H9 (cell line): ENCODE measurements at regions not wholly inside any gene's neighbourhood (a gene's known extent, or its start where the extent isn't known, plus 50 kb on each side); places are given as distances from the start of the nearest gene placed in this dataset.

Experiments used
- DNase-seq: peaks from one replicate; pipeline ENCODE4 v3.0.0-alpha.2; 2017
- H2AFZ ChIP-seq: one replicate; pipeline ENCODE4 v1.6.1; 2013; ENCODE audit warnings: mild to moderate bottlenecking, low read length, control low read depth, moderate library complexity
- H2AK5ac ChIP-seq: 2 replicates; pipeline ENCODE4 v1.6.1; 2013; ENCODE audit warnings: low read length, control low read depth, mixed read lengths; ENCODE audit not compliant: insufficient read length
- H2BK120ac ChIP-seq: one replicate; pipeline ENCODE4 v1.6.1; 2013; ENCODE audit warnings: low read depth, mild to moderate bottlenecking, low read length, control low read depth, inconsistent platforms; ENCODE audit not compliant: poor library complexity, severe bottlenecking
- H2BK12ac ChIP-seq: 2 replicates; pipeline ENCODE4 v1.6.1; 2013; ENCODE audit warnings: low read length, control low read depth, mixed read lengths, low read depth; ENCODE audit not compliant: insufficient read length
- H2BK15ac ChIP-seq: 2 replicates; pipeline ENCODE4 v1.6.1; 2013; ENCODE audit warnings: low read depth, low read length, control low read depth
- H2BK20ac ChIP-seq: one replicate; pipeline ENCODE4 v1.6.1; 2013; ENCODE audit warnings: low read depth, mild to moderate bottlenecking, low read length, control low read depth, inconsistent platforms; ENCODE audit not compliant: poor library complexity, severe bottlenecking
- H2BK5ac ChIP-seq: 2 replicates; pipeline ENCODE4 v1.6.1; 2013; ENCODE audit warnings: low read length, control low read depth, mixed read lengths; ENCODE audit not compliant: insufficient read length
- H3K14ac ChIP-seq: 2 replicates; pipeline ENCODE4 v1.6.1; 2013; ENCODE audit warnings: low read length, control low read depth; ENCODE audit not compliant: insufficient read depth
- H3K18ac ChIP-seq: 2 replicates; pipeline ENCODE4 v1.6.1; 2013; ENCODE audit warnings: low read depth, mild to moderate bottlenecking, mixed read lengths, low read length, control low read depth; ENCODE audit not compliant: insufficient read length
- H3K23ac ChIP-seq: 2 replicates; pipeline ENCODE4 v1.6.1; 2013; ENCODE audit warnings: low read length, control low read depth, mixed read lengths, low read depth; ENCODE audit not compliant: insufficient read length
- H3K23me2 ChIP-seq: 2 replicates; pipeline ENCODE4 v1.6.1; 2013; ENCODE audit warnings: low read depth, mild to moderate bottlenecking, mixed read lengths, low read length, control low read depth; ENCODE audit not compliant: insufficient read length, poor library complexity, severe bottlenecking
- H3K27ac ChIP-seq: 2 replicates; pipeline ENCODE4 v1.5.1; 2013; ENCODE audit warnings: low read length, control low read depth, mixed read lengths, low read depth; ENCODE audit not compliant: insufficient read length
- H3K27me3 ChIP-seq: 2 replicates; pipeline ENCODE4 v1.6.1; 2013; ENCODE audit warnings: low read length, control low read depth, inconsistent platforms; ENCODE audit not compliant: insufficient read depth
- H3K4ac ChIP-seq: 2 replicates; pipeline ENCODE4 v1.6.1; 2013; ENCODE audit warnings: low read depth, mild to moderate bottlenecking, control low read depth, inconsistent platforms, low read length, moderate library complexity
- H3K4me1 ChIP-seq: 2 replicates; pipeline ENCODE4 v1.6.1; 2013; ENCODE audit warnings: low read length, control low read depth, inconsistent platforms; ENCODE audit not compliant: insufficient read depth
- H3K4me2 ChIP-seq: 2 replicates; pipeline ENCODE4 v1.6.1; 2013; ENCODE audit warnings: low read length, control low read depth, mixed read lengths; ENCODE audit not compliant: insufficient read length, insufficient read depth
- H3K56ac ChIP-seq: 2 replicates; pipeline ENCODE4 v1.6.1; 2013; ENCODE audit warnings: low read depth, mild to moderate bottlenecking, mixed read lengths, low read length, control low read depth; ENCODE audit not compliant: insufficient read length
- H3K79me1 ChIP-seq: 2 replicates; pipeline ENCODE4 v1.6.1; 2013; ENCODE audit warnings: low read depth, mild to moderate bottlenecking, moderate library complexity, low read length, control low read depth, inconsistent platforms; ENCODE audit not compliant: insufficient read depth, poor library complexity, severe bottlenecking
- H3K79me2 ChIP-seq: 2 replicates; pipeline ENCODE4 v1.6.1; 2013; ENCODE audit warnings: low read length, control low read depth, inconsistent platforms; ENCODE audit not compliant: insufficient read depth
- H3K9ac ChIP-seq: 2 replicates; pipeline ENCODE4 v1.6.1; 2013; ENCODE audit warnings: low read length, control low read depth, mixed read lengths; ENCODE audit not compliant: insufficient read length; ENCODE audit errors: extremely low read depth
- H3K9me3 ChIP-seq: one replicate; pipeline ENCODE4 v1.6.1; 2013; ENCODE audit warnings: low read depth, low read length, inconsistent platforms; ENCODE audit not compliant: control insufficient read depth
- H3T11ph ChIP-seq: one replicate; pipeline ENCODE4 v1.6.1; 2013; ENCODE audit warnings: mild to moderate bottlenecking, low read length, control low read depth, inconsistent platforms
- H4K20me1 ChIP-seq: one replicate; pipeline ENCODE4 v1.6.1; 2013; ENCODE audit not compliant: control insufficient read depth, insufficient read length, insufficient read depth
- H4K5ac ChIP-seq: 2 replicates; pipeline ENCODE4 v1.6.1; 2013; ENCODE audit warnings: low read depth, mild to moderate bottlenecking, mixed read lengths, low read length, control low read depth; ENCODE audit not compliant: insufficient read length
- H4K8ac ChIP-seq: replicated peaks from 2 replicates; pipeline ENCODE4 v1.6.1; 2013; ENCODE audit warnings: low read length, control low read depth, mixed read lengths, low read depth; ENCODE audit not compliant: insufficient read length
- H4K91ac ChIP-seq: 2 replicates; pipeline ENCODE4 v1.6.1; 2013; ENCODE audit warnings: low read depth, mild to moderate bottlenecking, moderate library complexity, mixed read lengths, low read length, control low read depth; ENCODE audit not compliant: insufficient read length
- H3K27ac Mint-ChIP-seq, 3 experiments: 2 replicates in 2 of 3; 3 replicates in 1 of 3; pipeline ENCODE4 v1.8.0; 2020 to 2021; ENCODE audit warnings: mixed read lengths in 3 of 3, mild to moderate bottlenecking in 1 of 3, moderate library complexity in 1 of 3
- H3K27me3 Mint-ChIP-seq: 2 replicates; pipeline ENCODE4 v1.8.0; 2021; ENCODE audit warnings: low read depth, mild to moderate bottlenecking, moderate library complexity, mixed read lengths
- H3K36me3 Mint-ChIP-seq, 3 experiments: 2 replicates in 2 of 3; 3 replicates in 1 of 3; pipeline ENCODE4 v1.8.0; 2020 to 2021; ENCODE audit warnings: low read depth in 3 of 3, mixed read lengths in 3 of 3; ENCODE audit not compliant: insufficient read depth in 1 of 3
- H3K4me1 Mint-ChIP-seq, 2 experiments: 2 replicates each; pipeline ENCODE4 v1.8.0; 2020; ENCODE audit warnings: mixed read lengths in 2 of 2
- H3K4me3 Mint-ChIP-seq, 2 experiments: 2 replicates in 1 of 2; 3 replicates in 1 of 2; pipeline ENCODE4 v1.8.0; 2020 to 2021; ENCODE audit warnings: mild to moderate bottlenecking in 2 of 2, mixed read lengths in 2 of 2, moderate library complexity in 1 of 2
- H3K9me3 Mint-ChIP-seq, 2 experiments: 2 replicates in 1 of 2; 3 replicates in 1 of 2; pipeline ENCODE4 v1.8.0; 2020; ENCODE audit warnings: mild to moderate bottlenecking in 2 of 2, mixed read lengths in 2 of 2, moderate library complexity in 1 of 2
- CTCF ChIP-seq: fragments of 200-600 bp; sonication (generic); conservative IDR thresholded peaks from 3 replicates; pipeline ENCODE4 v1.8.0; 2021; ENCODE audit warnings: antibody characterized with exemption, mild to moderate bottlenecking
- WGBS: extraction: QIAGEN DNeasy Blood & Tissue Kit; methylation state at CpG from one replicate; pipeline ENCODE4 v1.1.7; 2013; ENCODE audit warnings: missing lambda C conversion rate, low lambda C conversion rate, mixed read lengths; ENCODE audit not compliant: insufficient read length; ENCODE audit errors: extremely low coverage; 5-methylcytosine and 5-hydroxymethylcytosine counted together

- H4K20me1 ChIP-seq = no peaks in the 10 kb centered on the region
- Mint-ChIP-seq H3K36me3 (peaks cover 3 to 4% (median 3%) of the 10 kb centered on the region in 3 experiments; a peak in 4 of 7 replicates), H3K27me3 (no peaks in the 10 kb centered on the region), H3K4me3 (no peak overlapping the region), H3K9me3 (peaks cover 17 to 25% of the 10 kb centered on the region in 2 experiments), H3K4me1 (no peaks in the 10 kb centered on the region), H3K27ac (no peak overlapping the region; a peak in 1 of 7 replicates)
- H2AK5ac ChIP-seq = no peak overlapping the region
- H4K91ac ChIP-seq = no peak overlapping the region
- no peak overlapping the region for H2BK15ac ChIP-seq
- no peak overlapping the region for H3K56ac ChIP-seq
- no peak overlapping the region for H4K5ac ChIP-seq
- no peaks in the 10 kb centered on the region for H3K4me1 ChIP-seq
- no peak overlapping the region for H2BK12ac ChIP-seq
- WGBS = no CpG with 5 or more reads among the region's 3 CpGs
- no peak overlapping the region for H3K4me2 ChIP-seq
- no peaks in the 10 kb centered on the region for H3K27me3 ChIP-seq
- H3K27ac ChIP-seq = no peak overlapping the region
- no peak overlapping the region for H3K9ac ChIP-seq
- H2AFZ ChIP-seq = no peak overlapping the region
- no peak overlapping the region for H3K14ac ChIP-seq
- H3K23ac ChIP-seq = no peak overlapping the region
- H3K79me1 ChIP-seq = no peaks in the 10 kb centered on the region
- H3K18ac ChIP-seq = no peak overlapping the region
- no peak overlapping the region for H3T11ph ChIP-seq
- H3K9me3 ChIP-seq = peaks cover 8% of the 10 kb centered on the region
- no peak overlapping the region for H2BK120ac ChIP-seq
- H4K8ac ChIP-seq = no peak overlapping the region
- no peaks in the 10 kb centered on the region for H3K79me2 ChIP-seq
- no peak for TF ChIP-seq CTCF
- DNase-seq = no peak
- H2BK20ac ChIP-seq = no peak overlapping the region
- H3K23me2 ChIP-seq = no peaks in the 10 kb centered on the region
- H3K4ac ChIP-seq = no peak overlapping the region
- no peak overlapping the region for H2BK5ac ChIP-seq
Measured at GRCh38 chr3:134083626-134084241, 54.0 kb upstream of the SLCO2A1 start.
